MCF 10A (cell line): ENCODE measurements at regions not wholly inside any gene's neighbourhood (a gene's known extent, or its start where the extent isn't known, plus 50 kb on each side); places are given as distances from the start of the nearest gene placed in this dataset.

Source experiments
- BruUV-seq: library from RNA; stranded (reverse); fragments of 400-500 nt; replicated peaks from 2 replicates; lab custom pipeline; 2021; lab: Mats Ljungman, UMichigan
- CTCF ChIA-PET: fragments of 300-600 bp; sonication (Branson Sonifier 250); formaldehyde crosslinking; extraction: SDS; loops from one replicate; lab custom pipeline; 2021; ENCODE audit warnings: antibody characterized with exemption, inconsistent platforms; lab: Yijun Ruan, JAX
- POLR2A ChIA-PET: fragments of 300-600, 350-650 bp; sonication (Branson Sonifier 250); formaldehyde crosslinking; extraction: SDS; loops from one replicate; lab custom pipeline; 2020; ENCODE audit warnings: antibody characterized with exemption, inconsistent platforms; lab: Yijun Ruan, JAX
- DNase-seq: peaks from one replicate; pipeline ENCODE4 v3.0.0-alpha.2; 2018; ENCODE audit not compliant: unreplicated experiment
- H3K27ac Mint-ChIP-seq: one replicate; pipeline ENCODE4 v1.8.0; 2022; ENCODE audit warnings: mild to moderate bottlenecking, low read depth, mixed read lengths; ENCODE audit not compliant: unreplicated experiment
- H3K27me3 Mint-ChIP-seq: one replicate; pipeline ENCODE4 v1.8.0; 2022; ENCODE audit warnings: mixed read lengths; ENCODE audit not compliant: insufficient read depth, unreplicated experiment
- H3K36me3 Mint-ChIP-seq: one replicate; pipeline ENCODE4 v1.8.0; 2022; ENCODE audit warnings: mild to moderate bottlenecking, moderate library complexity, mixed read lengths; ENCODE audit not compliant: insufficient read depth, unreplicated experiment
- H3K4me1 Mint-ChIP-seq: one replicate; pipeline ENCODE4 v1.8.0; 2022; ENCODE audit warnings: mixed read lengths; ENCODE audit not compliant: insufficient read depth, unreplicated experiment
- H3K4me3 Mint-ChIP-seq: one replicate; pipeline ENCODE4 v1.8.0; 2022; ENCODE audit warnings: mild to moderate bottlenecking, moderate library complexity, mixed read lengths; ENCODE audit not compliant: unreplicated experiment
- H3K9me3 Mint-ChIP-seq: one replicate; pipeline ENCODE4 v1.8.0; 2022; ENCODE audit warnings: mixed read lengths; ENCODE audit not compliant: unreplicated experiment
- CTCF ChIP-seq: fragments of 200-600 bp; IDR thresholded peaks from one replicate; pipeline ENCODE4 v1.8.0; 2022; ENCODE audit warnings: antibody characterized with exemption, mild to moderate bottlenecking; ENCODE audit not compliant: unreplicated experiment
- intact Hi-C: fragments of 100-400 bp; cut with micrococcal nuclease; formaldehyde crosslinking; loops from 2 replicates; pipeline ENCODE4 v1.14.1; 2022

GRCh38 chr20:52586660-52587059, 385.5 kb upstream of the TSHZ2 start:
- no peak for DNase-seq
- Mint-ChIP-seq H3K9me3 (peaks cover 6% of the 10 kb centered on the region), H3K36me3 (no peaks in the 10 kb centered on the region), H3K4me1 (no peaks in the 10 kb centered on the region), H3K27ac (no peak overlapping the region), H3K27me3 (no peaks in the 10 kb centered on the region), H3K4me3 (no peak overlapping the region)
- intact Hi-C loops = no loop called here
- BruUV-seq = no TSS peak
- POLR2A ChIA-PET = no interaction called here
- no peak for TF ChIP-seq CTCF
- CTCF ChIA-PET = no interaction called here

GRCh38 chr20:52585333-52585732, 386.8 kb upstream of the TSHZ2 start:
- TF ChIP-seq CTCF = no peak
- Mint-ChIP-seq H3K4me1 (no peaks in the 10 kb centered on the region), H3K27ac (no peak overlapping the region), H3K36me3 (no peaks in the 10 kb centered on the region), H3K27me3 (no peaks in the 10 kb centered on the region), H3K4me3 (no peak overlapping the region), H3K9me3 (peaks cover 6% of the 10 kb centered on the region)
- no peak for DNase-seq
- no TSS peak for BruUV-seq
- intact Hi-C loops = no loop called here
- ChIA-PET CTCF (interaction anchor here (0.6 to 0.7 kb wide), 3 partner anchors 30 to 755 kb away, joined by 3 to 4 read pairs (median 3); no protein-coding TSS in a partner anchor), POLR2A (interaction anchor here (0.7 kb wide), 1 partner anchor 953 kb away, joined by 3 read pairs; no protein-coding TSS in a partner anchor)

GRCh38 chr20:52578559-52578958, 387.0 kb upstream of the ZFP64 start:
- Mint-ChIP-seq H3K27me3 (no peaks in the 10 kb centered on the region), H3K27ac (no peak overlapping the region), H3K36me3 (no peaks in the 10 kb centered on the region), H3K9me3 (no peaks in the 10 kb centered on the region), H3K4me3 (no peak overlapping the region), H3K4me1 (no peaks in the 10 kb centered on the region)
- no TSS peak for BruUV-seq
- intact Hi-C loops = no loop called here
- no peak for DNase-seq
- ChIA-PET POLR2A (no interaction called here), CTCF (interaction anchor here (0.6 kb wide), 1 partner anchor 370 kb away, joined by 3 read pairs; no protein-coding TSS in a partner anchor)
- TF ChIP-seq CTCF = no peak

GRCh38 chr20:52577696-52578095, 386.1 kb upstream of the ZFP64 start:
- no peaks in the 10 kb centered on the region for H3K4me1 Mint-ChIP-seq
- no peak for TF ChIP-seq CTCF
- no peak for DNase-seq
- no peaks in the 10 kb centered on the region for H3K27me3 Mint-ChIP-seq
- H3K4me3 Mint-ChIP-seq = no peak overlapping the region
- BruUV-seq = no TSS peak
- no peaks in the 10 kb centered on the region for H3K9me3 Mint-ChIP-seq
- ChIA-PET POLR2A (no interaction called here), CTCF (no interaction called here)
- H3K36me3 Mint-ChIP-seq = no peaks in the 10 kb centered on the region
- intact Hi-C loops = no loop called here
- no peak overlapping the region for H3K27ac Mint-ChIP-seq
